OCI-LY1 (cell line): ENCODE measurements at regions not wholly inside any gene's neighbourhood (a gene's known extent, or its start where the extent isn't known, plus 50 kb on each side); places are given as distances from the start of the nearest gene placed in this dataset.

ENCODE experiments used
- H2AFZ ChIP-seq: fragments of 200-600 bp; sonication (generic), shearing (Covaris generic); 2 replicates; pipeline ENCODE4 v1.6.0; 2014; ENCODE audit warnings: antibody characterized with exemption, mild to moderate bottlenecking, low read length
- H3F3A ChIP-seq: fragments of 200-600 bp; sonication (generic), shearing (Covaris generic); 2 replicates; pipeline ENCODE4 v1.6.0; 2014; ENCODE audit warnings: mild to moderate bottlenecking, antibody characterized with exemption, low read length, moderate library complexity; ENCODE audit not compliant: insufficient read depth
- H3K27ac ChIP-seq: fragments of 200-600 bp; sonication (generic); 2 replicates; pipeline ENCODE4 v1.5.1; 2014; ENCODE audit warnings: low read length, mixed run types, mild to moderate bottlenecking, low read depth; ENCODE audit not compliant: poor library complexity, severe bottlenecking
- H3K27me3 ChIP-seq: fragments of 200-600 bp; sonication (generic); 2 replicates; pipeline ENCODE4 v1.6.0; 2014; ENCODE audit warnings: antibody characterized with exemption, mild to moderate bottlenecking, low read length, moderate library complexity; ENCODE audit not compliant: insufficient read depth
- H3K36me3 ChIP-seq: fragments of 200-600 bp; sonication (generic); 2 replicates; pipeline ENCODE4 v1.6.1; 2014; ENCODE audit warnings: mild to moderate bottlenecking, antibody characterized with exemption, low read length, moderate library complexity, mixed read lengths; ENCODE audit not compliant: insufficient read depth
- H3K4me1 ChIP-seq: fragments of 200-600 bp; sonication (generic); 2 replicates; pipeline ENCODE4 v1.5.1; 2014; ENCODE audit warnings: mild to moderate bottlenecking, low read length, moderate library complexity; ENCODE audit not compliant: insufficient read depth, severe bottlenecking
- H3K4me2 ChIP-seq: fragments of 200-600 bp; sonication (generic), shearing (Covaris generic); 2 replicates; pipeline ENCODE4 v1.6.1; 2014; ENCODE audit warnings: low read length
- H3K4me3 ChIP-seq: fragments of 200-600 bp; sonication (generic); 2 replicates; pipeline ENCODE4 v1.5.1; 2014; ENCODE audit warnings: low read length, low read depth, mild to moderate bottlenecking, mixed read lengths; ENCODE audit not compliant: poor library complexity, severe bottlenecking
- H3K79me2 ChIP-seq: fragments of 200-600 bp; shearing (Covaris generic); 2 replicates; pipeline ENCODE4 v1.6.1; 2016; ENCODE audit warnings: mixed run types, low read length, mixed read lengths; ENCODE audit not compliant: insufficient read depth
- H3K9ac ChIP-seq: fragments of 200-600 bp; sonication (generic), shearing (Covaris generic); 2 replicates; pipeline ENCODE4 v1.6.1; 2014; ENCODE audit warnings: mild to moderate bottlenecking, low read length, mixed read lengths
- H3K9me2 ChIP-seq: fragments of 200-600 bp; sonication (generic), shearing (Covaris generic); 2 replicates; pipeline ENCODE4 v1.6.1; 2014; ENCODE audit warnings: low read depth, mild to moderate bottlenecking, low read length, mixed read lengths
- H3K9me3 ChIP-seq: fragments of 200-600 bp; shearing (Covaris generic); 2 replicates; pipeline ENCODE4 v1.6.1; 2014; ENCODE audit warnings: low read length, mixed read lengths
- H4K20me1 ChIP-seq: fragments of 200-600 bp; sonication (generic), shearing (Covaris generic); 2 replicates; pipeline ENCODE4 v1.6.0; 2016; ENCODE audit warnings: mild to moderate bottlenecking, low read length; ENCODE audit not compliant: insufficient read depth
- EZH2 ChIP-seq: fragments of 200-600 bp; sonication (generic), shearing (Covaris generic); IDR thresholded peaks from 2 replicates; pipeline ENCODE4 v1.8.0; 2017; ENCODE audit warnings: borderline replicate concordance, mixed run types, mild to moderate bottlenecking, antibody characterized with exemption, low read length, moderate library complexity, mixed read lengths
- TF ChIP-seq, protein P1 (sequence below): fragments of 200-600 bp; sonication (generic), shearing (Covaris generic); IDR thresholded peaks from 2 replicates; pipeline ENCODE4 v1.5.1; 2017; ENCODE audit warnings: mild to moderate bottlenecking, antibody characterized with exemption, low read length, moderate library complexity, mixed read lengths

DNA sequence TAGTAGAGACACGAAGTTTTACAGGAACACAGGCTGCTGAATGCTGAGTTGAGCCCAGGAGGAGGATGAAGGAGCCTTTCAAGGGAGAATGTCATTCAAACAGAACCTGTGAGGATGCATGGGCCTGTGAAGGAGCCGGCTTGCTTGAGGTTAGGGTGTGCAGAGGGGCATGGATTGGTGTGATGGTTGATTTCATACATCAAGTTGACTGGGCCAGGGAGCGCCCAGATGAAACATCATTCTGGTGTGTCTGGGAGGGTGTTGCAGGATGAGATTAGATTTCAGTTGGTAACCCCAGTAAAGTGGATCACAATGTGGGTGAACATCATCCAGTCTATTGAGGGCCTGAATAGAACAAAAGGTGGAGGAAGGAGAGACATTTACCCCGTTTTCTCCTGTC lies 243.6 kb downstream of the EDEM1 start:
- H3K9me3 ChIP-seq: no peaks in the 10 kb centered on the region
- H3K79me2 ChIP-seq: no peaks in the 10 kb centered on the region
- H3K9me2 ChIP-seq: no peaks in the 10 kb centered on the region
- H3K27me3 ChIP-seq: no peaks in the 10 kb centered on the region
- H3K4me2 ChIP-seq: no peak overlapping the region
- H3K4me3 ChIP-seq: no peak overlapping the region
- H3K36me3 ChIP-seq: no peaks in the 10 kb centered on the region
- H4K20me1 ChIP-seq: no peaks in the 10 kb centered on the region
- TF ChIP-seq, protein P1, sequence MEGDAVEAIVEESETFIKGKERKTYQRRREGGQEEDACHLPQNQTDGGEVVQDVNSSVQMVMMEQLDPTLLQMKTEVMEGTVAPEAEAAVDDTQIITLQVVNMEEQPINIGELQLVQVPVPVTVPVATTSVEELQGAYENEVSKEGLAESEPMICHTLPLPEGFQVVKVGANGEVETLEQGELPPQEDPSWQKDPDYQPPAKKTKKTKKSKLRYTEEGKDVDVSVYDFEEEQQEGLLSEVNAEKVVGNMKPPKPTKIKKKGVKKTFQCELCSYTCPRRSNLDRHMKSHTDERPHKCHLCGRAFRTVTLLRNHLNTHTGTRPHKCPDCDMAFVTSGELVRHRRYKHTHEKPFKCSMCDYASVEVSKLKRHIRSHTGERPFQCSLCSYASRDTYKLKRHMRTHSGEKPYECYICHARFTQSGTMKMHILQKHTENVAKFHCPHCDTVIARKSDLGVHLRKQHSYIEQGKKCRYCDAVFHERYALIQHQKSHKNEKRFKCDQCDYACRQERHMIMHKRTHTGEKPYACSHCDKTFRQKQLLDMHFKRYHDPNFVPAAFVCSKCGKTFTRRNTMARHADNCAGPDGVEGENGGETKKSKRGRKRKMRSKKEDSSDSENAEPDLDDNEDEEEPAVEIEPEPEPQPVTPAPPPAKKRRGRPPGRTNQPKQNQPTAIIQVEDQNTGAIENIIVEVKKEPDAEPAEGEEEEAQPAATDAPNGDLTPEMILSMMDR: no peak
- no peak for TF ChIP-seq EZH2
- H2AFZ ChIP-seq: no peak overlapping the region
- no peaks in the 10 kb centered on the region for H3F3A ChIP-seq
- no peak overlapping the region for H3K9ac ChIP-seq
- H3K27ac ChIP-seq: no peak overlapping the region
- no peaks in the 10 kb centered on the region for H3K4me1 ChIP-seq

DNA sequence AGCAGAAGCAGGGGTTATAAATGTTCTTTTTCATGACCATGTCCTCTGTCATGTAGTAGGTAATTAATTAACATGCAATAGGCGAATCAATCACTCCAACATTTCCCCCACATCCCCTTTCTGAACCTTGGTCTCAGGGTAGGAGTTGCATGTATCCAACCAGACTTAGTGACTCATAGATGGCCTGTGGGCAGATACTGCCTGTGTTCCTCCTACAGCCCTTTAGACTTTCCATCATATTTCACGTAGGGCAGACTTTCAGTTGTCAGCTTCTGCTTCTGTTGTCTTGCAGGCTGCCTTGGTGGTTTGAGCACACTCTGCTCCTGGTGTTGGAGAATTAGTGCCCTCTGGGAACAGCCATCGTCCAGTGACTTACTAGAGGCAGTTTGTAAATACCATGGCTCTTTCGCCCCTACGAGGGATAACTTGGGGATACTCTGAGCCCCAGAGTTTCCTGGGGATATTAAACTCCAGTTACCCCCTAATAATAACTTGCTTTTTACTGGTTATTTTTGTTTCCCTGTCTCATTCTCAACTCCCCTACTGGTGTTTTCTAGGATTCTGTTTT lies 244.4 kb downstream of the EDEM1 start:
- Histone ChIP-seq H3K9me3 (no peaks in the 10 kb centered on the region), H3K27me3 (no peaks in the 10 kb centered on the region), H3K4me2 (no peak overlapping the region), H3K79me2 (no peaks in the 10 kb centered on the region), H3F3A (no peaks in the 10 kb centered on the region), H4K20me1 (no peaks in the 10 kb centered on the region), H2AFZ (no peak overlapping the region), H3K36me3 (no peaks in the 10 kb centered on the region), H3K27ac (no peak overlapping the region), H3K4me1 (no peaks in the 10 kb centered on the region), H3K9me2 (no peaks in the 10 kb centered on the region), H3K4me3 (no peak overlapping the region), H3K9ac (no peak overlapping the region)
- TF ChIP-seq EZH2: no peak
- TF ChIP-seq, protein P1: no peak

DNA sequence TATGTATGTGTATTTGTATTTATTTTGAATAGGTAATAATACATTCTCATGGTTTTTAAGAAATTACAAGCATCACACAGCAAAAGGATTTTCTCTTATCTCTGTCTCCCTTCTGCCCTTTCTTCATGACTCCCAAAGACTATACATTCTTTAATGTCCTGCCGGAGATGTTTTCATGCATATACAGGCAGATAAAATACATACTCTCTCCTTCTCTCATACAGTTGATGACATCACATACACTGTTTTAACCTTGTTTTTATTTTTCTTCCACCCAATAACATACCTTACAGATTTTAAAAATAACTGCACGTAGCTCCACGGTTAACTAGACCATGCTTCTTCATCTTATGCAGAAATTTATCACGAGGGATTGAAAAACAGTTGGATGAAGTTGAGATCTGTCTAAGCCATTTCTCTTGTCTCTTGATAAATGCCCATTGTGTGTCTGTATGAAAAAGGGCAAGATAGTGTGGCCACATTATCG lies 249.8 kb downstream of the EDEM1 start:
- Histone ChIP-seq H2AFZ (no peak overlapping the region), H3K79me2 (no peaks in the 10 kb centered on the region), H3K4me1 (no peaks in the 10 kb centered on the region), H3K9me2 (no peaks in the 10 kb centered on the region), H3K4me3 (no peak overlapping the region), H3K4me2 (no peak overlapping the region), H3K27ac (no peak overlapping the region), H3F3A (no peaks in the 10 kb centered on the region), H4K20me1 (no peaks in the 10 kb centered on the region), H3K36me3 (no peaks in the 10 kb centered on the region), H3K9ac (no peak overlapping the region), H3K9me3 (no peaks in the 10 kb centered on the region), H3K27me3 (no peaks in the 10 kb centered on the region)
- no peak for TF ChIP-seq EZH2
- TF ChIP-seq, protein P1: no peak
